Neuronal stem cell (in vitro differentiated cells): ENCODE measurements at regions not wholly inside any gene's neighbourhood (a gene's known extent, or its start where the extent isn't known, plus 50 kb on each side); places are given as distances from the start of the nearest gene placed in this dataset.

Experiments used
- DNase-seq: peaks from one replicate; pipeline ENCODE4 v3.0.0-alpha.2; 2013; ENCODE audit warnings: low spot score
- H2AFZ ChIP-seq: one replicate; pipeline ENCODE4 v1.6.1; 2013; ENCODE audit warnings: mild to moderate bottlenecking, low read length, inconsistent platforms
- H2AK5ac ChIP-seq: 2 replicates; pipeline ENCODE4 v1.6.1; 2013; ENCODE audit warnings: low read depth, mild to moderate bottlenecking, inconsistent platforms, low read length, moderate library complexity, mixed read lengths
- H2BK120ac ChIP-seq: 2 replicates; pipeline ENCODE4 v1.6.1; 2013; ENCODE audit warnings: low read depth, mild to moderate bottlenecking, inconsistent platforms, low read length, moderate library complexity, mixed read lengths
- H2BK12ac ChIP-seq: one replicate; pipeline ENCODE4 v1.6.1; 2013; ENCODE audit warnings: low read length, inconsistent platforms
- H2BK15ac ChIP-seq: 2 replicates; pipeline ENCODE4 v1.6.1; 2013; ENCODE audit warnings: mild to moderate bottlenecking, low read length, inconsistent platforms, mixed read lengths
- H2BK5ac ChIP-seq: one replicate; pipeline ENCODE4 v1.6.1; 2013; ENCODE audit warnings: inconsistent platforms, mild to moderate bottlenecking, low read length, moderate library complexity
- H3K14ac ChIP-seq: one replicate; pipeline ENCODE4 v1.6.1; 2013; ENCODE audit warnings: low read length, inconsistent platforms
- H3K18ac ChIP-seq: 2 replicates; pipeline ENCODE4 v1.6.1; 2013; ENCODE audit warnings: low read length, inconsistent platforms
- H3K23ac ChIP-seq: 2 replicates; pipeline ENCODE4 v1.6.1; 2013; ENCODE audit warnings: low read depth, mild to moderate bottlenecking, mixed read lengths, low read length, inconsistent platforms; ENCODE audit not compliant: poor library complexity
- H3K27ac ChIP-seq: replicated peaks from 3 replicates; pipeline ENCODE4 v1.5.1; 2013; ENCODE audit warnings: low read length, inconsistent platforms
- H3K27me3 ChIP-seq, 3 experiments: 2 replicates each; pipeline ENCODE4 v1.6.1; 2013; ENCODE audit warnings: low read length in 3 of 3, mild to moderate bottlenecking in 2 of 3, inconsistent platforms in 1 of 3, low read depth in 1 of 3, mixed read lengths in 1 of 3, moderate library complexity in 1 of 3; ENCODE audit not compliant: control insufficient read depth in 3 of 3, insufficient read depth in 3 of 3
- H3K36me3 ChIP-seq, 2 donors: replicated peaks in 1 of 2; 2 replicates each; pipeline ENCODE4 v1.6.1; 2013; ENCODE audit warnings: low read length in 2 of 2; ENCODE audit not compliant: control insufficient read depth in 2 of 2, insufficient read depth in 2 of 2
- H3K4ac ChIP-seq: 2 replicates; pipeline ENCODE4 v1.6.1; 2013; ENCODE audit warnings: inconsistent platforms, mild to moderate bottlenecking, low read length, moderate library complexity
- H3K4me1 ChIP-seq, 2 donors: 1 replicate in 1 of 2; 2 replicates in 1 of 2; pipeline ENCODE4 v1.6.1; 2013; ENCODE audit warnings: low read length in 2 of 2, low read depth in 1 of 2; ENCODE audit not compliant: control insufficient read depth in 2 of 2, insufficient read depth in 1 of 2
- H3K4me2 ChIP-seq: one replicate; pipeline ENCODE4 v1.6.1; 2013; ENCODE audit warnings: mild to moderate bottlenecking, low read length, inconsistent platforms; ENCODE audit not compliant: insufficient read depth, poor library complexity, severe bottlenecking
- H3K4me3 ChIP-seq, 2 donors: 2 replicates each; pipeline ENCODE4 v1.5.1; 2013; ENCODE audit warnings: low read length in 2 of 2, mild to moderate bottlenecking in 2 of 2, inconsistent platforms in 1 of 2, moderate library complexity in 1 of 2
- H3K79me1 ChIP-seq: one replicate; pipeline ENCODE4 v1.6.1; 2013; ENCODE audit warnings: low read depth, mild to moderate bottlenecking, inconsistent platforms, low read length, moderate library complexity
- H3K9ac ChIP-seq: one replicate; pipeline ENCODE4 v1.6.1; 2013; ENCODE audit warnings: mild to moderate bottlenecking, low read depth, low read length, inconsistent platforms; ENCODE audit not compliant: poor library complexity
- H3K9me3 ChIP-seq, 2 donors: replicated peaks in 1 of 2; 2 replicates each; pipeline versions ENCODE3 to v1.6.1; 2013; ENCODE audit warnings: low read length in 2 of 2, mild to moderate bottlenecking in 2 of 2, inconsistent platforms in 1 of 2, low read depth in 1 of 2, mixed read lengths in 1 of 2, moderate library complexity in 1 of 2; ENCODE audit not compliant: control insufficient read depth in 2 of 2, insufficient read depth in 1 of 2
- H4K8ac ChIP-seq: one replicate; pipeline ENCODE4 v1.6.1; 2013; ENCODE audit warnings: low read depth, mild to moderate bottlenecking, inconsistent platforms, low read length, moderate library complexity
- H4K91ac ChIP-seq: one replicate; pipeline ENCODE4 v1.6.1; 2013; ENCODE audit warnings: low read length, low read depth, mild to moderate bottlenecking, inconsistent platforms; ENCODE audit not compliant: poor library complexity
- WGBS, 2 donors: extraction: QIAGEN DNeasy Blood & Tissue Kit; methylation state at CpG; one replicate each; pipeline ENCODE4 v1.1.7; 2013; ENCODE audit warnings: missing lambda C conversion rate in 2 of 2, mixed read lengths in 1 of 2; ENCODE audit not compliant: insufficient read length in 2 of 2, insufficient replicate concordance in 1 of 2; ENCODE audit errors: extremely low coverage in 2 of 2; 5-methylcytosine and 5-hydroxymethylcytosine counted together

DNA sequence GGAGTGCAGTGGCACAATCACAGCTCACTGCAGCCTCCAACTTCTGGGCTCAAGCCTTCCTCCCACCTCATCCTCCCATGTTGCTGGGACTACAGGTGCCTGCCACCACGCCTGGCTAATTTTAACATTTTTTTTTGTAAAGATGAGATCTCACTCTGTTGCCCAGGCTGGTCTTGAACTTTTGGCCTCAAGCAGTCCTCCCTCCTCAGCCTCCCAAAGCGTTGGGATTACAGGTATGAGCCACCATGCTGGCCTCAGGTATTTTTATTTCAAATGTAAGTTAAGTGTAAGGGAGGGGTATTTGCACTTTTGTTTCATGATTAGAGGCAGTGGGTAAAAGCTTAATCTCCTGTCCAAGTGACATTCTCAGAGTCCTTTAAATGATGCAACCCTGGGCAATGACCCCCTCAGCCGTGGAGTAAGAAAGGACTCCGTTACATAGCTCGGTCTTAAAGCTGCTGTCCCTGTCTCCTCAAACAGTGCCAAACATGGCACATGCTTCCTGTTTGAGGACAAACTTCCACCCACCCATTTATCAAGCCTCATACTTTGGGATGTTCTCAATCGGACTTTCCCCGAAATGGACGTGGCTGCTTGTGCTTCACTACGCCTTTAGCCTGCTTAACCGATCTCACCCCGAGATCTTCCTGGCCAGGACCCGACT, 296.1 kb downstream of the BAMBI start:
- H3K4me2 ChIP-seq: no peak overlapping the region
- no peak overlapping the region for H2BK5ac ChIP-seq
- no peak overlapping the region for H3K14ac ChIP-seq
- H3K27ac ChIP-seq: no peak overlapping the region
- no peak overlapping the region for H3K9ac ChIP-seq
- no peaks in the 10 kb centered on the region for H3K36me3 ChIP-seq
- no peak overlapping the region for H2BK15ac ChIP-seq
- no peak overlapping the region for H2AFZ ChIP-seq
- no peak overlapping the region for H2AK5ac ChIP-seq
- no CpG with 5 or more reads among the region's 12 CpGs for WGBS, 2 donors
- H2BK120ac ChIP-seq: no peak overlapping the region
- H3K4me1 ChIP-seq: no peaks in the 10 kb centered on the region
- no peak overlapping the region for H3K4ac ChIP-seq
- no peak overlapping the region for H3K18ac ChIP-seq
- no peak overlapping the region for H2BK12ac ChIP-seq
- no peak for DNase-seq
- H4K8ac ChIP-seq: no peak overlapping the region
- H3K9me3 ChIP-seq: no peaks in the 10 kb centered on the region
- H3K27me3 ChIP-seq: no peaks in the 10 kb centered on the region
- no peak overlapping the region for H3K23ac ChIP-seq
- no peak overlapping the region for H3K4me3 ChIP-seq
- no peaks in the 10 kb centered on the region for H3K79me1 ChIP-seq
- no peak overlapping the region for H4K91ac ChIP-seq

DNA sequence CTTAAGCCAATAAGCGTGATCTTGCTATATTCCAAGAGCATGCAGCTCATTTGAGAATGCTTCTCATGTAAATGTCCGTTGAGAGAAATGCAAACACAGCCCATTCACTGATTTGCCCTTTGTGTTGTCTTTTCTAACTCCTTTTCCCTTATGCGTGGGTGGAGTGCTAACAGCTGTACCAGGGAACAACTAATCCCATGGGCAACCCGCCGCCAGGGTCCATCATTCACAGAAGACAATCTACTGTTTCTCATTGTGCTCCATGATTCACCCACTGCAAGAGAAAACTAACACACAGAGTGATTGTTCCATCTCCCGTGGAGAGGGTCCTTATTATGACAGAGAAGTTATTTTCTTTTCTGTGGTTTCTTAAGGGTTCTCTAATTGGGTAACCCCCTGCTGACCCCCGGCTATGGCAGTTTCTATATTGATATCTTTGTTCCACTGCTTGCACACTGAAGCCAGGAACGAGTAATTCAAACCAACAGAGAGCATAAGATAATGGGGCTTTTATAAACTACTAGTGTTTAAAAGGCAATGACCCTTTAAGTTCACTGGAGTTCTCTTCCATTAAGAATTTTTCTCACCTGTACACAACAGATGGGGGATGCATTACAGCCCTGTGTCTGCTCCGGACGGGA, 298.7 kb downstream of the BAMBI start:
- Histone ChIP-seq H2AK5ac (no peak overlapping the region), H2AFZ (no peak overlapping the region), H3K4ac (no peak overlapping the region), H3K27ac (no peak overlapping the region), H3K18ac (no peak overlapping the region), H3K36me3 (no peaks in the 10 kb centered on the region), H2BK5ac (no peak overlapping the region), H2BK120ac (no peak overlapping the region), H3K4me1 (no peaks in the 10 kb centered on the region), H3K9me3 (no peaks in the 10 kb centered on the region), H2BK15ac (no peak overlapping the region), H3K23ac (no peak overlapping the region), H3K27me3 (no peaks in the 10 kb centered on the region), H3K79me1 (no peaks in the 10 kb centered on the region), H3K14ac (no peak overlapping the region), H3K4me2 (no peak overlapping the region), H3K9ac (no peak overlapping the region), H4K8ac (no peak overlapping the region), H2BK12ac (no peak overlapping the region), H4K91ac (no peak overlapping the region), H3K4me3 (no peak overlapping the region)
- no CpG with 5 or more reads among the region's 10 CpGs for WGBS, 2 donors
- peak; percentile 14 for DNase-seq

DNA sequence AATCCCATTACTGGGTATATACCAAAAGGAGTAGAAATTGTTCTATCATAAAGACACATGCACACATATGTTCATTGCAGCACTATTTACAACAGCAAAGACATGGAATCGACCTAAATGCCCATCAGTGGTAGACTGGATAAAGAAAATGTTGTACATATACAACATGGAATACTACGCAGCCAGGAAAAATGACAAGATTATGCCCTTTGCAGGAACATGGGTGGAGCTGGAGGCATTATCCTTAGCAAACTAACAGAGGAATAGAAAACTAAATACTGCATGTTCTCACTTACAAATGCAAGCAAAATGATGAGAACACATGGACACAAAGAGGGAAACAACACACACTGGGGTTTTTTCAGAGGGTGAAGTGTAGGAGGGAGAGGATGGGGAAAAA, 300.2 kb downstream of the BAMBI start:
- H2BK12ac ChIP-seq: no peak overlapping the region
- H4K8ac ChIP-seq: no peak overlapping the region

DNA sequence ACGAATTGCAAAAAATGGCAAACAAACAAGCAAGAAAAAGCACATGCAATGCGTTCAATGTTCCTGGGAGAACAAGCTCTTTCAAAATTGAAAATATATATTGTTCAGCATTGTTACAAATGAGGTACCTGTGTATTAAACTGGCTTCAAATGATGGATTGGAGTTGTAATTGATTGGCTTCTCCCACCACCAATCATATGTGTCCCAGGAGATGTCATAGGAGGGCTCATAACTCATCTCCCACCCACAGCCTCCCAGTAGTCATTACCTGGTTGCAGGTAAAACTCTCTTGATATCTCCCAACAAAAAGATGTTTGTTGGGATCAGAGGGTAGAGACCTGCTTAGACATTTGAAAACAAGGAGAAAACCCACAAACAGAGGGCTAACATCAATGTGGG, 302.9 kb downstream of the BAMBI start:
- Histone ChIP-seq H2BK15ac (no peak overlapping the region), H2BK120ac (no peak overlapping the region), H2AFZ (no peak overlapping the region), H3K79me1 (no peaks in the 10 kb centered on the region), H3K4me2 (no peak overlapping the region), H3K4me3 (no peak overlapping the region), H4K8ac (no peak overlapping the region), H3K27ac (no peak overlapping the region), H3K36me3 (no peaks in the 10 kb centered on the region), H3K9me3 (no peaks in the 10 kb centered on the region), H3K4ac (no peak overlapping the region), H4K91ac (no peak overlapping the region), H2BK12ac (no peak overlapping the region), H2BK5ac (no peak overlapping the region), H3K27me3 (no peaks in the 10 kb centered on the region), H3K14ac (no peak overlapping the region), H2AK5ac (no peak overlapping the region), H3K9ac (no peak overlapping the region), H3K4me1 (peaks cover 0 to 1% of the 10 kb centered on the region in 2 donors), H3K23ac (no peak overlapping the region), H3K18ac (no peak overlapping the region)
- WGBS, 2 donors: no CpG with 5 or more reads among the region's 2 CpGs
- DNase-seq: no peak

More for the DNA sequence above, 300.2 kb downstream of the BAMBI start:
- Histone ChIP-seq H3K4me3 (no peak overlapping the region), H2BK120ac (no peak overlapping the region), H2BK5ac (no peak overlapping the region), H3K36me3 (no peaks in the 10 kb centered on the region), H4K91ac (no peak overlapping the region), H3K4me2 (no peak overlapping the region), H3K23ac (no peak overlapping the region), H3K27me3 (no peaks in the 10 kb centered on the region), H3K9me3 (no peaks in the 10 kb centered on the region), H3K4ac (no peak overlapping the region), H2BK15ac (no peak overlapping the region), H3K4me1 (no peaks in the 10 kb centered on the region), H3K14ac (no peak overlapping the region), H3K27ac (no peak overlapping the region), H3K9ac (no peak overlapping the region), H3K79me1 (no peaks in the 10 kb centered on the region), H3K18ac (no peak overlapping the region), H2AK5ac (no peak overlapping the region), H2AFZ (no peak overlapping the region)
- no CpG with 5 or more reads among the region's 2 CpGs for WGBS, 2 donors
- no peak for DNase-seq
